GM19372 (cell line): ENCODE measurements at regions not wholly inside any gene's neighbourhood (a gene's known extent, or its start where the extent isn't known, plus 50 kb on each side); places are given as distances from the start of the nearest gene placed in this dataset.
"Not testable (repeated sequence)": the region's sequence is repeated elsewhere in the genome, so short reads cannot be mapped to it uniquely, and the experiment has no call there.

Experiments used
- ATAC-seq: cut with Tn5 transposase; IDR thresholded peaks from one replicate; pipeline ENCODE4 v1.9.1; 2021; ENCODE audit warnings: mild to moderate bottlenecking, low read depth, moderate library complexity; ENCODE audit not compliant: unreplicated experiment

DNA sequence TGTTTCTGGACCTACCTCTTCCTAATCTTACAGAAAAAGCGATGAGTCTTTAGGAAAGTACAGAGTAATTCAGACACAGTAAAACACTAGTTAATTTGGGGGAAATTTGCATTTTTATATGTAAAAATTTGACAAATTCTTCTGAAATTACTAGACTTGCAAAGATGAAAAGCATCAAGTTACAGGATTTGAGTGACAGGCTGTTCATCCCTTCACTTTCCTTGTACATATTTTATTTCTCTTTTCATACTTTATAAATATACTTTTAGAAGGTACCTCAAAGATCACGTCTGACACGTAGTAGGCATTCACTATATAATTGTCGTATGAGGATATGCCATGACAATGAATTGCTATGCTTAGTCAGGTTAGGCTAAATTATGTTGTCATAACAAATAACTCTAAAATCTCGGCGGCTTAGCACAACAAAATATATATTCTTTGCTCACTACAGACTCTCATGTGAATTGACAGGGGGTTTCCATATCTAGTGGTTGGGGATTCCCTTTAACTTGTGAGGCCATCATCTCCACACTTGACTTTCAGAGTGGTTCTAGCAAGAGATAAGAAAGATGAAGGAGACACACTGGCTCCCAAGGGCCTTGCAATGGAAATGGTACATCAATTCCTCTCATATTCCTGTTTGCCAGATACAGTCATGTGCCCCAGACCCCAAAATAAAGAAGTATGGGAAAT is 154.1 kb upstream of the TUT7 start:
- no peak for ATAC-seq

DNA sequence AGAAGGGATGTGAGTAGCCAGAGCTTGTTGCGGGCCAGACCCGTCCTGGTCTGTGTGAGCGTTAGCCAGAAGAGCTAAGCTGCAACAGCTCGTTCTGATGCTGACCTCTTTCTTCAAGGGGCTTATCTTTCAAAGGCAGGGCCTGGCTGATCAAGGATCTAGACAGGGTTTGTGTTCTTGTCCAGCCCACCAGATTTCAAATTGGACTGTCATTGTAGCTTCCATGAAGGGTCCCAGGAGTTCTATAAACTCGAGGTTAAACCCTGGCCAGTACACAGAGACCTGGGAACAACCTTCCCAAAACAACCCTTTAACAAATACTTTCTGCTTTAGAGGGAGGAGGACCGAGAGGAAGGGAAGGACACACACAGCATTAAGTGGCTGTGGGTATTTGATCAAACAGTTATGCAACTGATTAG is 153.0 kb upstream of the TUT7 start:
- no peak for ATAC-seq

GRCh38 chr9:86503942-86504341 is 149.7 kb upstream of the TUT7 start:
- no peak for ATAC-seq

DNA sequence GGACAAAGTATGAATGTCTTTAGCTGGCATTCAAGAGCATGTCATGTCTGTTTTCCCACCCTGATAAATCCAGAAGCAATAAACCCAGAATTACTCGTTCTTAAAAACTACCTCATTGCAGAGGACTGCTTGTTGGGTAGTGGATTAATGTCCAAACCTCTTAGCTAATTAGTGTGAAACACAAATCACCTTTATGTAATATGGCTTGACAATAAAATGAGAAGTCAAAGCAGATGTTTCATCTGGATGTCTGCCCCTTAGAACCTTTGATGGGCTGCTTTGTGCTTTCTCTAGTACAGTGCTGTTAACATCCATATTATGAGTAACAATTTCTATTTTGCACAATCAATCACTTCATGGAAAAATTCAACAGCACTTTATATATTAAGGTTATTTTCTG is 149.1 kb upstream of the TUT7 start:
- no peak for ATAC-seq

- ATAC-seq = no peak
Observed at GRCh38 chr9:86500667-86501435, 146.6 kb upstream of the TUT7 start.

DNA sequence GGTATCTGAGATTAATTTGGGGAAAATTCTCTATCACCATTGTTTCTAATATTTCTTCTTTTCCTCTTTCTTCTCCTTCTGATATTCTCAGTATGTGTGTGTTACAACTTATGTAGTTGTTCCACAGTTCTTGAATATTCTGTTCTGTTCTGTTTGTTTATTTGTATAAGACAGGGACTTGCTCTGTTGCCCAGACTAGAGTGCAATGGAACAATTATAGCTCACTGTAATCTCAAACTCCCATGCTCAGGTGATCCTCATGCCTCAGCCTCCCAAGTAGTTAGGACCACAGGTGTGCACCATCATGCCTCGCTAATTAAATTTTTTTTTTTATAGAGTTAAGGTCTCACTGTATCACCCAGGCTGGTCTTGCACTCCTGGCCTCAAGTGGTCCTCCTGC is 145.8 kb upstream of the TUT7 start:
- no peak for ATAC-seq

DNA sequence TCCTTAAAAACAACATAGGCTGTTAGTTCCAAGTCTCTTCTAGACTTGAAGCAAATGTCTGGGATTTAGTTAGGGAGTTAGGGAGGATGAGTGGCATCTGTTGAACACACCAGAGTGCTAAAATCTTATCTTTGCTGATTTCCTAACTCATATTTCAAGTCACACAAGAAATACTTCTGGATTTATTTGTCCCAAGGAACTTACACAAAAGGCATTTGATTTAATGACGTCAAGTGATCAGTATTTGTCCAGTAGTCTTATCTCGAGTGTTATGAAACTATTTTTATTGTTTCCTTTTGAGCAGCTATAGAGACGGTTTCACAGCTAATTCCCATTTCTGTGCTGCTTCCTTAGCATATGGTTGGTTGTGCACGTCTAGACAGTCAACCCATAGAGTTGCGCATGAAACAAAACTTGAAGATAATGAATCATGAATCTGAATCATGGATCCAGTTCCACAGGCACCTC is 140.5 kb upstream of the TUT7 start:
- ATAC-seq = no peak

DNA sequence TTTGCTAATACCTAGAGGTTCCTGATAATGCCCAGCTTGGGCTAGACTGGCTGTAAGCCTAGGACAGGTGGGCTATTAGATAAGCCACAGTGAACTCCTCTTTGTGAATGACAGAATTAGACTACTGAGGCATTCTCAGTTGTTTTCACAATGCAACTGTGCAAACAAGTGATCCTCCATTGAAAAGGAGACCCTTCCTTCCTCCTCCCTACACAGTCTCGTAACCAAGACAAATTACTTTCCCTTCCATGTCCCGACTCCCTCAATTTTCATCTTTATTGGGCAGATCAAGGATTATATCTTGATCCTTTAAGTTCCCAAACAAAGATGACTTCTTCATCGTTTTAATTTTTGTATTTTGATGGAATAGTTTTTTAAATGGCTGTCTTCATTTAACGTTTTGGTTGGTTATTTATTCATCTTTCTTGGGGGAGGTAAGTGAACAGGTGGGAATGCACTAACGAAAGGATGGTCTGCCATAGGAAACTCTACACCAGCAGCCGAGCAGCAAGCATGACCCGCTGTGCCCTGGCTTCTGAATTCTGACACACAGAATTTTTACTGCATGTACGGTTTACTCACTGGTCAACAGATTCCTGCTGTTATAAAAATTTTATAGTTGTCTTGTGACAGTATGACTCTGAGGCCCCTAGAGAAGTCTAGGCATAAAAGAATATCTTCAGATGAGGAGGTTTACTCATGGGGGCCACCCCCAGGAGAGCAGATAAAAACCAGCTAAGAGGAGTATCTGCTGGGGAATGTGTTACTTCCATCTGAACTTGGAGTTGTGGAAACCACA is 137.5 kb upstream of the TUT7 start:
- ATAC-seq = no peak

- ATAC-seq = no peak
Observed at GRCh38 chr9:86488794-86489193, 134.6 kb upstream of the TUT7 start.

GRCh38 chr9:86488345-86488744 is 134.1 kb upstream of the TUT7 start:
- ATAC-seq = no peak

DNA sequence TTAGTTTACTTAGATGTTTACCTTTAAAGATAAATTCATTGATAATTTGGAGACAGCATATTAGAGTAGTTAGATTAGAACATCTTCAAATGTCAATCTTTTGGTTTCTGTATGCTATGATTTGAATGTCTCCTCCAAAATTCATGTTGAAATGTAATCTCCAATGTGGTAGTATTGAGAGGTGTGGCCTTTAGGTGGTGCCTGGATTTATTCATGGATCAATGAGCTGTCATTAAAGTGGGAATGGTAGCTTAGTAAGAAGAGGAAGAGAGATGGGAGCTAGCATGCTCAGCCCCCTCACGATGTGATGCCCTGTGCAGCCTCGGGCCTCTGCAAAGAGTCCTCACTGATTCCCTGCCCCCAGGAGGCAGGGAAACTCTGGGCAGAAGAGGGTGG is 133.6 kb upstream of the TUT7 start:
- ATAC-seq = no peak

GRCh38 chr9:86486891-86487837 is 133.0 kb upstream of the TUT7 start:
- no peak for ATAC-seq

- no peak for ATAC-seq
Observed at GRCh38 chr9:86485359-86485758, 131.1 kb upstream of the TUT7 start.

GRCh38 chr9:86483496-86483895 is 129.3 kb upstream of the TUT7 start:
- ATAC-seq = no peak

DNA sequence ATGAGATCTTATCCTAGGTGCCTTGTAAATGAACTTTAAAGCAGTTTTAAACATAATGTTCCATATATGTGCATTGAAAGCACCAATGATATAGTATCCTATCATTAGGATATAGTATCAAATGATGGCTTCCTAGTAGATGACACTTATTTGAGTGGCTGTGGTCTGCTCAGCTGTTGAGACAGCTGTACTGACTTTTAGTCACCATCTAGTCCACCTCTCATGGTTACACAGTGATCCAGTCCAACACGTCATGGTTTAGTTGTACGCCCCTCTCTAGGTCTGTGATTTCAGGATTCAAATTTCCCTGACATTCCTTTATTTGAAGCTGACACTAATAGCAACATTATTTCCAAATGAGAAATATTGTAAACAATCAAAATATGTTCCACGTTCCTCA is 127.3 kb upstream of the TUT7 start:
- no peak for ATAC-seq

DNA sequence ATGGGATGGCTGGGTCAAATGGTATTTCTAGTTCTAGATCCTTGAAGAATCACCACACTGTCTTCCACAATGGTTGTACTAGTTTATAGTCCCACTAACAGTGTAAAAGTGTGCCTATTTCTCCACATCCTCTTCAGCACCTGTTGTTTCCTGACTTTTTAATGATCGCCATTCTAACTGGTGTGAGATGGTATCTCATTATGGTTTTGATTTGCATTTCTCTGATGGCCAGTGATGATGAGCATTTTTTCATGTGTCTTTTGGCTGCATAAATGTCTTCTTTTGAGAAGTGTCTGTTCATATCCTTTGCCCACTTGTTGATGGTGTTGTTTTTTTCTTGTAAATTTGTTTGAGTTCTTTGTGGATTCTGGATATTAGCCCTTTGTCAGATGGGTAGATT is 121.0 kb upstream of the TUT7 start:
- ATAC-seq = not testable (repeated sequence)

- no peak for ATAC-seq
Observed at GRCh38 chr9:86471171-86471815, 117.1 kb upstream of the TUT7 start.

- ATAC-seq = no peak
Observed at GRCh38 chr9:86470326-86470725, 116.1 kb upstream of the TUT7 start.

DNA sequence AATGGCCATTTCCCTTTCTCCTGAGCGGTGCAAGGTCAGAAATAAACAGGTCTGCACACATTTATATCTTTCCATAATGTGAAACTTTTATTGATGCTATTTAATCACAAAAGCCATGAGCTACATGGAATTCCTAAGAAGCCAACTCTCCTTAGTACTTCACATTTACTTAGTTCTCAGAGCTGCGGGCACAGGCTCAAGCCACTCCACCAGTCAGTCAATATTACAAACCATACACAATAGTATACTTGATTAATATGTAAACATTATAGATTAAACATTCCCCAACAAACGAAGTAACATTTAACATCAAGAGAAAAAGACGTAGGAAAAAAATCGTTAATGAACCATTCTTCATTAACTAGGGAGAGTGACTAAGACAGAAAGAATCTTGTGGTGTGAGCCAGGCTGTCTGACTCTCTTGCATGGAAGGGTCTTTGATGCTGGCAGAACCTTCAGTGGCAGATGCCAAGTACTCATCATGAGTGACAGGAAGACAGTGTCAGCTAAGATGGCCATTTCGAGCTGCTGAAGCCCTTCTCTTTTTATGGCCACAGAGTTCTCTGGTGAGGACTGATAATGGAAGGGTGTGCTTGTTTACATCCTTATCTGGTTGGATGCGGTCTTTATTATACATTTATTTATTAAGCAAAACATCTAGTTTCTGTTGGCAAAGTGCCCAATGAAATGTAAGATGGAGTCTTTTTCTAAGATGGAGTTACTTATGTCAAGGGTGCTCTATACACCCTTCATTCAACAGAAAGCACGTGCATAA is 115.5 kb upstream of the TUT7 start:
- no peak for ATAC-seq
